ENCODE measurements at regions not wholly inside any gene's neighbourhood (a gene's known extent, or its start where the extent isn't known, plus 50 kb on each side); places are given as distances from the start of the nearest gene placed in this dataset.

GRCh38 chr4:157443537-157443936 is 223.0 kb downstream of the GRIA2 start:
- no peaks in the 10 kb centered on the region for H3K9me3 Mint-ChIP-seq
- peaks cover 2% of the 10 kb centered on the region; the same call in 1 of the 3 replicates for H3K36me3 Mint-ChIP-seq (ENCODE audit: low read depth)
- no peaks in the 10 kb centered on the region for H3F3A ChIP-seq (replicated peaks; ENCODE audit: low read depth)
- no peaks in the 10 kb centered on the region for H3K79me2 ChIP-seq (replicated peaks; ENCODE audit: insufficient read depth)
- no peaks in the 10 kb centered on the region for H3K36me3 ChIP-seq (ENCODE audit: insufficient read depth)
- H3K27ac Mint-ChIP-seq = no peak overlapping the region
- no peaks in the 10 kb centered on the region for H4K20me1 ChIP-seq (replicated peaks; ENCODE audit: insufficient read depth)
- DNase-seq (ENCODE audit: low spot score) (no peak), ATAC-seq (no peak)
- H3K9me2 ChIP-seq (ENCODE audit: insufficient read depth) = no peaks in the 10 kb centered on the region
- no peaks in the 10 kb centered on the region for H3K4me1 ChIP-seq (ENCODE audit: insufficient read depth)
- no peak overlapping the region for H3K4me3 ChIP-seq
- H3K4me3 Mint-ChIP-seq = no peak overlapping the region
- H3K27ac ChIP-seq (ENCODE audit: low read depth) = no peak overlapping the region
- no peak for TF ChIP-seq NANOG (IDR thresholded peaks at IDR 0.05; ENCODE audit: borderline replicate concordance)
- no peak for TF ChIP-seq JUNB (IDR thresholded peaks at IDR 0.05; ENCODE audit: unreplicated experiment)
- no peak for TF ChIP-seq REST (IDR thresholded peaks at IDR 0.05; ENCODE audit: unreplicated experiment)
- TF ChIP-seq CTCF (conservative IDR thresholded peaks at IDR 0.05; ENCODE audit: low read depth in 2 of 2) = no peak
- TF ChIP-seq CREB1 (CRISPR knock-in tag; IDR thresholded peaks at IDR 0.05; ENCODE audit: low read depth) = no peak
- H3K27me3 Mint-ChIP-seq (ENCODE audit: insufficient read depth, low read depth, poor library complexity) = peaks cover 2% of the 10 kb centered on the region
- H3K27me3 ChIP-seq (ENCODE audit: insufficient read depth) = no peaks in the 10 kb centered on the region
- H3K4me1 Mint-ChIP-seq = no peaks in the 10 kb centered on the region
- no peak overlapping the region for H3K4me2 ChIP-seq
- H2AFZ ChIP-seq = no peak overlapping the region

GRCh38 chr4:157425897-157426296 is 205.4 kb downstream of the GRIA2 start:
- Mint-ChIP-seq H3K9me3 (peaks cover 5% of the 10 kb centered on the region; the same call in 1 of the 3 replicates), H3K27ac (no peak overlapping the region), H3K27me3 (ENCODE audit: insufficient read depth, low read depth, poor library complexity) (peaks cover 1% of the 10 kb centered on the region), H3K4me3 (no peak overlapping the region), H3K36me3 (ENCODE audit: low read depth) (no peaks in the 10 kb centered on the region), H3K4me1 (no peaks in the 10 kb centered on the region)
- Histone ChIP-seq H3K36me3 (ENCODE audit: insufficient read depth) (no peaks in the 10 kb centered on the region), H3K79me2 (replicated peaks; ENCODE audit: insufficient read depth) (no peaks in the 10 kb centered on the region), H4K20me1 (replicated peaks; ENCODE audit: insufficient read depth) (no peaks in the 10 kb centered on the region), H3F3A (replicated peaks; ENCODE audit: low read depth) (no peaks in the 10 kb centered on the region), H3K4me1 (ENCODE audit: insufficient read depth) (no peaks in the 10 kb centered on the region), H2AFZ (no peak overlapping the region), H3K9me2 (ENCODE audit: insufficient read depth) (no peaks in the 10 kb centered on the region), H3K27ac (ENCODE audit: low read depth) (no peak overlapping the region), H3K4me2 (no peak overlapping the region), H3K27me3 (ENCODE audit: insufficient read depth) (no peaks in the 10 kb centered on the region), H3K4me3 (no peak overlapping the region)
- ATAC-seq = no peak
- DNase-seq (ENCODE audit: low spot score) = no peak
- TF ChIP-seq ZNF462 (CRISPR knock-in tag; IDR thresholded peaks at IDR 0.05) = no peak
- no peak for TF ChIP-seq ETS1 (IDR thresholded peaks at IDR 0.05)
- no peak for TF ChIP-seq NANOG (IDR thresholded peaks at IDR 0.05; ENCODE audit: borderline replicate concordance)
- TF ChIP-seq EZH2phosphoT487 (IDR thresholded peaks at IDR 0.05; ENCODE audit: unreplicated experiment) = no peak
- TF ChIP-seq POLR2AphosphoS5 (IDR thresholded peaks at IDR 0.05; ENCODE audit: low read depth) = no peak
- no peak for TF ChIP-seq EZH2 (IDR thresholded peaks at IDR 0.05; ENCODE audit: low read depth, unreplicated experiment)
- no peak for TF ChIP-seq JUNB (IDR thresholded peaks at IDR 0.05; ENCODE audit: unreplicated experiment)
